NOMO-1 (cell line): ENCODE measurements at regions not wholly inside any gene's neighbourhood (a gene's known extent, or its start where the extent isn't known, plus 50 kb on each side); places are given as distances from the start of the nearest gene placed in this dataset.

Source experiments
- DNase-seq, 2 experiments: peaks; one replicate each; lab custom pipeline; 2025; ENCODE audit not compliant: unreplicated experiment in 2 of 2; lab: John Stamatoyannopoulos, UW

DNA sequence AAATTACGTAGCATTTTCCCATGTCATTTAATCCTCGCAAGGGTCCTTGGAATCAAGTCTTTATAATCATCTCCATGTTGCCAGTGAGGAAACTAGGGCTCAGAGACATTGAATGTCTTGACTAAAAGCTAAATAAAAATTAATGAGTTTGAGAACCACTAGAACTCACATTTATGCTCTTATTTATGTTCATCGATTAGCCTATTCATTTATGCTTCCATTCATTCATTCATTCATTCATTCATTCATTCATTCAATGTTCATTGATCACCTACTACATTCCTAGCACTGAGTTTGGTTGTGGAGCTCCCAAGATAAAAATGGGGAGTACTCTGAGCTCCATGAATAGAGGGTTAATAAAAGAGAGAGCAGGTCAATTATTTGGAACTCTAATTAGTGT is 59.7 kb downstream of the KCNA1 start:
- DNase-seq: no peak

DNA sequence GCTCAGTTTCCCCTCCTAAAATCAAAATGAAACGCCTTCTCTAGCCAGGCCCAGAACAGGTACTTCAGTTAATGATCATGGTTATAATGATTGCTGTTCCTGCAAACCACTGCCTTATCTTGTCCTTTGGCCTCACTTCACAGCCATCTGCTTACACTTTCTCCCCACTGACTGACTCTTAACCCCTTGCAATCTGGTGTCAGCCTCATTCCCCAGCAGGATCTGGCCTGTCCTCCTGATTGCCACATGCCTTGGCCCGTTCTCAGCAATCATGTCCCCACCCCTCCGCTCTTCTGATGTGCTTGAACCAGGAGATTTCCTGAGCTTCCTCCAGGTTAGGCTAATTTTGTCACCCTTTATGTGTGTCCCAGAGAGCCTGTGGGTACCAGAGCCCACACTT is 64.5 kb downstream of the KCNA1 start:
- no peak for DNase-seq

DNA sequence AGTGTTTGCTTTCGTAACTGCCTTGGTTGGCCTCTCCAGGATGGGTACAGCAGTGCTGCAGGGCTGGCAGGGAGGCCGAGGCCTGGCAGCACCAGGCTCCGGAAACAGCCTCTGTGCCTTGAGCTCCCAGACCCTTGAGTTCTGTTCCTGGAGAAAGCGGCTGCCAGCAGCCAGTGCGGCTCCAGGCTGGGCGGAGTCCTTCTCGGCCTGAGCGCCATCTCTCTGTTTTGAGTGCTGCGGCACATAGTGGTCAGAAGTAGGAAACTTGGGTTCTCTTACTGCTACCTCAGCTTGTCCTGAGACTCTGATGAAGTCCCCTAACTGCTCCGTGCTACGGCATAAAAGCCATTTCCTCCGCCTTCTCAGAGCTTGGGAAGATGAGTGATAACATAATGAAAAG is 65.9 kb downstream of the KCNA1 start:
- no peak for DNase-seq

DNA sequence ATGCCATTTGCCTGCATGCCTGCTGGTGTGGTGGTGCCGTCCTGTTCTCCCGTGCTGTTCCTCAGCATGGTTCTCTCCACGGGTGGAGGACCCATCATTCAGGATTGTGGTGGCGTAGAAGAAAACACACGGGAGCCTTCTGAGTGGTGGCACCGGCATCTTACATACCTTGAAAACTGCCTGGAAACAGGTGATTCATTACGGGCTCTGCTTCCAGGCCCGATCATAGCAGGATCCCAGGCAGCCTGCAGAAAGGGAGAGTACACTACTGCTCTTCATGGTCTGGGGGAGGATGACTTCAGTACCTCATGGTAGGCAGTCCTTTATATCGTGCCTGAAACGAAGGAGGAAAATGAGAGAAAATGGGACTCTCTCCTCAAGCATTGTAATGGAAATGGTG is 66.6 kb upstream of the KCNA5 start:
- no peak for DNase-seq

DNA sequence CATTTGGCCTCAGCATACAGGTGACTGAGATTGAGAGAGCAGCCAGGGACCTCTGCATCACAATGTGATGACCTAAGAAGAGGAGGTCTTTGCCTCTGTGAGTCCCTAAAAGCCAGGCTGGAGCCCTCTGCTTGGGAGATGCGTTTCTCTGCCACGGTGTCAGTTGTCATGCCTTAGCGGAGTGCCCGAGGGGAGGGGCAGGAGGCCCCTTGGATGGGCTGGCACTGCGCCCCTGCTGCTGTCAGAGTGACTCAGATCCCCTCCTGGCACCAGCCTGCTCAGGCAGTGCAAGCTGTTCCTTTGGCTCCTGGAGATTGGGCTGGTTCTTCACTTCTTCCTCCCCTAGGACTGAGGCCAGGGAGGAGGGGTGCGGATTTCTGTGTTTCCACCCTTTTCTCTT is 64.9 kb upstream of the KCNA5 start:
- DNase-seq: no peak

DNA sequence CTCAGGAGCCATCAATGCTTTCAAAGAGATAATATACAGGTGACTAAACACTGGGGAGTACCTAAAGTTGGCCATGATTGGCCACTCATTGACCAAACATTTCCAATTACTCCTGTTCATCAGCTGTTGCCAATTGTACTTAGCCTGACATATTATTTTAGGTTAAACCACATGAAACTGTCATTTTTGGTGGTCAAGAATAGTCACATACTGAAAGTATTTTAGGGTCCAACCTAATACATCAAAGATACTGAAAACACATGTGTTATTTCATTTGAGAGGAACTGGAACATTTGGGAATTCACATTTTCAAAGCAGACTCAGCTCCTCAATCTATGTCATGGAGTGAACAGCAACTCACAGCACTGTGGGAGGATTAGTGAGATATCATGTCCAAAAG is 63.9 kb upstream of the KCNA5 start:
- DNase-seq: no peak

DNA sequence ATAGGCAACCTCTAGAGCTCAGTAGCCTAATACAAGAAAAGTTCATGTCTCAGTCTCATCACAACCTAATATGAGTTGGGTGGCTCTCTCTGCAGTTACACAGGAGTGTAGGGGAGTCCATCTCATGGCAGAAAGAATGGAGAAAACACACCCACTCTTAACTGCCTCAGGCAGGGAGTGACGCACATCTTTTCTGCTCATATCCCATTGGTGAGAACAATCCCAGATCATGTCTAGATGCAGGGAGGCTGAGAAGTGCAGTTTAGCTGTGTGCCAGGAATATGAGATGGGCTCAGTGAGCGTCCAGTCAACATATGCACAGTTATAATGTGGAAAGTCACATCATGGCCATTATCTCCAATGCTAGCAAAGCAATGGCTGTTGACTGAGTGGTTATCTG is 59.3 kb upstream of the KCNA5 start:
- DNase-seq: no peak

DNA sequence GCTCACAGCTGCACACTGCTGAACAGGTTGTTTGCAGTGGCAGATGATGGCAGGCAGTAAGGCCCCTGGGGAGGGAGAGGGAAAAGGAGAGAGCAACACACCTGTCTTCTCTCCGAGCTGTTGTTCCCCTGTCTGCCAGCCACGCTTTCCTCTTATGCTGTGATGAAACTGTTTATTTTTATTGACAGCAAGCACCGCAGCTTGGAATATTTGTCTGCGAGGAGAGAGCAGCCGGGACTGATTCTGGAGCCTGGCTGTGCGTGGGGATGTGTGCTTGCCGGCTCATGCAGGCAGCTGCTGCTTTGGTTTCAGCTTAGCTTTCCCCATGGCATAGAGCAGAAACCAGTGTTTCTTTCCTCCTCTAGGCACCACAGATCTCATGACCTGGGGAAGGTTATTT is 58.7 kb upstream of the KCNA5 start:
- no peak for DNase-seq

DNA sequence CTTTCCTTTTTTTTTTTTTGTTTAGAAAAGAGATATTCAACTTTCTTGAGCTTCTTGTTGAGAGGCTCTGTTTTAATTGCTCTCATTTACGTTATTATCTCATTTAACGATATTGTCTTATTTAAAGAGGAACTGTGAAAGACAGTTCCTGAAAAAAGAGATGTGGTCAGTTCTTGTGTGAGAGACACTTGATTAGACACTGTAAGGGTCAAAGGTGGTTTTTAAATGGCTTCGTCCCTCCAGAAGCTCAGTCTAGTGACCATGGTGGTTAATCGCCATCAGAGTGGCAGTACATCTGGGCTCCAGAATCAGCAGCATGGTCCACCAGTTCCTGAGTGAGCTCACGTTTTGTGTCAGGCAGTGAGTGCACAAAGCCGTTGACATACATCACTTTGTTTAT is 57.9 kb upstream of the KCNA5 start:
- peak; percentile 17 to 75 for DNase-seq

DNA sequence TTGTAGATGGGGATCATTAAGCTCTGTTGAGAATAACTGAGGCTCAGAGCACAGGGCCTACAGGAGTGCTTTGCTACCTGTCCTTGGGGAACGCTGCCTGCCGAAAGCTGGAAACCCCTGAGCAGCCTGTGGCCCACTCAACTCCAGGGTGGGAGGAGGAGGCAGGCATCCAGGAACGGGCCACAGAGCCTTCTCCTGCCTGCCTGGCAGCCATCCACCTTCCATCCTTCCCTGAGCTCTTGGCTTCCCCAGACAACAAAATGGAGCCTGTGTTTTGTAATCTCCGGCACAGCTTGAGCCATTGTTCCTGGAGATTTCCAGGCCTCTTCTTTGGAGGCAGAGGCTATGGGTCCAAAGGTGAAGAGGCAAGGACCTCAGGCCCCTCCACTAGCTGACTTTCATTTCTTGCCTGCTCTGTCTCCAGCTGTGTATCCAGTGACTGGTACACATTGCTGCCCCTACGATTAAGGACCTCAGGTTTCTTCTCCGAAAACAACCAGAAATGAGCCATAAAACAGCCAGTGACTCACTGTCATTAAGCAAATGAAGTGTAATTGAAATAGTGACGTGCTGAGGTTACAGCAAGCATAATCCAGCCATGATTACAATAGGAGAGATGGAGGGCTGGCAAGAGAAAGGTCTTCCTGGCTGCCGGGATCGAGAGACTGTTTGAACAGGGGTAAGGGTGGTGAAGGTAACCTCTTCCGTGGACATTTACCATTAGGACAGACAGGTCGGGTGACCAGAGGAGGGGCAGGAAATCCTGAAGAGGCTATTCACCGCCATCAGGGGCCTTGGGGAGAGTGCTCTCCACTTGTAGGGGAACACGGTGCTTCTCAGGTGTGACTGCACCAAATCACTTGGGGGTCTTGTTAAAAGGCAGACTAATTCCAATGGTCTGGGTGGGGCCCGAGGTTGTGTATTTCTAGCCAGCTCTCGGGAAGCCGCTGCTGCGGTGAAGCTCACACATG is 56.3 kb upstream of the KCNA5 start:
- peak; percentile 18 to 33 for DNase-seq

DNA sequence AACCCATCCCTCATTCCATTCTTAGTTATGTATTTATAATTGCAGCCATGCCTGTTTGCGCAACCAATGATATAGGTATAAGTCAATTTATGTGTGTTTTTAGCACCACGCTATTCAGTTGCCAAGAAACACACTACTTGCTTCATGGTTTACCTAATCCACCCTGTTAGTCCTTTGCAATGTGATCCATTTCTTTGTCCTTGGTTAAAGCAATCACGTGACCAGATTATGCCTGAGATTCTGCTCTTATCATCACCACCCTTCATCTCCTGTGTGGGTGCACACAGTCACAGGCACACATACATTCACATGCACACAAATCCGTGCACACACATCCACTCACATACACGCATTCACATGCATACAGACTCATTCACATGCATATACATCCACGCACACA is 52.3 kb upstream of the KCNA5 start:
- no peak for DNase-seq

DNA sequence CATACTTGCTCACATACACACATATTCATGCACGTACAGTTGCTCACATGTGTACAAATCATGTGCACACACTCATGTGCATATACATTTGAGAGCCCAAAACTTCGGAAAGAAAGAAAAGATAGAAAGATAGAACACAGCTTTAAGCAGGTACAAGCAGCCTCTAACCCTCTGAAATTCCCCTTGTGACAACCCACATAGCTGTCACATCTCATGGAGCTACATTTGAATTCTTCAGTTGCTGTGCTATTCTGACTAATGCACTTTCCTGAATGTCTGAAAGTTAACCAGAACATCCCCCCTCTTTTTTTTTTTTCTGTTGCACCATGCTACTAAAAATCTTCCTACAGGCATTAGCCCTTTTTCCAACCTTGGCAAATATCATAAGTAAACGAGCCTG is 51.9 kb upstream of the KCNA5 start:
- DNase-seq: no peak

DNA sequence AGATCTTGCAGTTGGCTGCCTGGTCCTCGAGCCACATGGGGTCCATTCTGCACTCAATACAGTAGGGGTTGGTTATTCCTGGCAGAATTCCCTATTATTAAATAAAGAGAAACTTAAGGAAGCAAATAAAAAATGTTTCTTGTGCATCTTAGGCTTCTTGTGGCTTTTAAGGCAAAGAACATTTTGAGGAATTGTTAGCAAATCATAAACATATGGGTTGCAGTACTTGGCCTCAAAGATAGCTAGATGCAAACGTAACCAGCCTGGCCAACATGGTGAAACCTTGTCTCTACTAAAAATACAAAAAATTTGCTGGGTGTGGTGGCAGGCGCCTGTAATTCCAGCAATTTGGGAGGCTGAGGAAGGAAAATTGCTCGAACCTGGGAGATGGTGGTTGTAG is 50.8 kb upstream of the KCNA5 start:
- DNase-seq: no peak
